K562 (cell line): ENCODE measurements at regions not wholly inside any gene's neighbourhood (a gene's known extent, or its start where the extent isn't known, plus 50 kb on each side); places are given as distances from the start of the nearest gene placed in this dataset.

Source experiments
- ATAC-seq: fragments of 200-7000 bp; cut with Tn5 transposase; 3 replicates; pipeline ENCODE4 v1.9.1; 2020; ENCODE audit warnings: moderate library complexity
- BruUV-seq: library from RNA; stranded (reverse); fragments of 400-500 nt; replicated peaks from 2 replicates; lab custom pipeline; 2021; lab: Mats Ljungman, UMichigan
- CTCF ChIA-PET: fragments of 300-600 bp; formaldehyde crosslinking; extraction: SDS; loops from one replicate; lab custom pipeline; 2021; ENCODE audit warnings: low intra/inter-chr PET ratio; lab: Yijun Ruan, JAX
- POLR2A ChIA-PET: fragments of 300-600, 350-650 bp; sonication (Branson Sonifier 250); formaldehyde crosslinking; extraction: SDS; loops from one replicate; lab custom pipeline; 2021; ENCODE audit warnings: antibody characterized with exemption, inconsistent platforms; lab: Yijun Ruan, JAX
- DNase-seq, 4 experiments: peaks; one replicate each; pipeline versions ENCODE4 v3.0.0 to v3.0.0-alpha.2; 2011 to 2018; ENCODE audit warnings: low spot score in 3 of 4, mixed read lengths in 3 of 4; ENCODE audit errors: extremely low read depth in 1 of 4
- FAIRE-seq: peaks from 2 replicates; lab custom pipeline; 2011; peaks lifted over from hg19 to GRCh38; lab: Jason Lieb, UNC
- H2AFZ ChIP-seq: 2 replicates; pipeline ENCODE4 v1.6.0; 2011; ENCODE audit warnings: low read depth, low read length, control low read depth, inconsistent platforms
- H3K27ac ChIP-seq: fragments of 200-600 bp; 3 replicates; pipeline ENCODE4 v1.8.0; 2011; ENCODE audit warnings: low read depth, mild to moderate bottlenecking, control low read depth, inconsistent platforms, low read length, moderate library complexity, mixed read lengths; ENCODE audit errors: extremely low read depth
- H3K27me3 ChIP-seq, 2 experiments: fragments of 300-600 bp in 1 of 2; 2 replicates in 1 of 2; 3 replicates in 1 of 2; pipeline versions ENCODE4 v1.6.0 to v1.8.0; 2011; ENCODE audit warnings: inconsistent platforms in 2 of 2, low read length in 2 of 2, mild to moderate bottlenecking in 1 of 2, mixed read lengths in 1 of 2, moderate library complexity in 1 of 2; ENCODE audit not compliant: control insufficient read depth in 2 of 2, insufficient read depth in 2 of 2
- H3K36me3 ChIP-seq: fragments of 300-600 bp; 3 replicates; pipeline ENCODE4 v1.8.0; 2011; ENCODE audit warnings: mild to moderate bottlenecking, low read length, inconsistent platforms; ENCODE audit not compliant: control insufficient read depth, insufficient read depth
- H3K4me1 ChIP-seq, 2 experiments: fragments of 200-600 bp in 1 of 2; replicated peaks in 1 of 2; 2 replicates in 1 of 2; 3 replicates in 1 of 2; pipeline versions ENCODE4 v1.5.1 to v1.8.0; 2011; ENCODE audit warnings: inconsistent platforms in 2 of 2, low read length in 2 of 2, mild to moderate bottlenecking in 1 of 2, mixed read lengths in 1 of 2, moderate library complexity in 1 of 2; ENCODE audit not compliant: control insufficient read depth in 2 of 2, insufficient read depth in 2 of 2
- H3K4me2 ChIP-seq: 2 replicates; pipeline ENCODE4 v1.6.1; 2011; ENCODE audit warnings: low read length, control low read depth, inconsistent platforms, mixed read lengths; ENCODE audit not compliant: insufficient read depth
- H3K4me3 ChIP-seq: fragments of 200-600 bp; sonication (generic), shearing (Covaris generic); 2 replicates; pipeline ENCODE4 v1.5.1; 2016; ENCODE audit warnings: control low read depth, inconsistent platforms
- H3K79me2 ChIP-seq: fragments of 200-600 bp; 3 replicates; pipeline ENCODE4 v1.8.0; 2011; ENCODE audit warnings: low read length, inconsistent platforms; ENCODE audit not compliant: control insufficient read depth, insufficient read depth
- H3K9ac ChIP-seq, 2 experiments: 2 replicates each; pipeline versions ENCODE4 v1.6.0 to v1.6.1; 2011; ENCODE audit warnings: low read depth in 2 of 2, low read length in 2 of 2, control low read depth in 1 of 2, inconsistent platforms in 1 of 2, mild to moderate bottlenecking in 1 of 2, mixed read lengths in 1 of 2; ENCODE audit not compliant: insufficient read depth in 1 of 2
- H3K9me1 ChIP-seq: one replicate; pipeline ENCODE4 v1.6.0; 2011; ENCODE audit warnings: inconsistent platforms, mild to moderate bottlenecking, low read length, moderate library complexity; ENCODE audit not compliant: control insufficient read depth, insufficient read depth
- H3K9me3 ChIP-seq: replicated peaks from 2 replicates; pipeline ENCODE4 v1.5.1; 2011; ENCODE audit warnings: low read depth, low read length, inconsistent platforms; ENCODE audit not compliant: control insufficient read depth, insufficient read depth
- H4K20me1 ChIP-seq: replicated peaks from 2 replicates; pipeline ENCODE4 v1.6.1; 2011; ENCODE audit warnings: low read length, inconsistent platforms, mixed read lengths; ENCODE audit not compliant: control insufficient read depth, insufficient read depth
- IRF9 ChIP-seq: fragments of 450-650 bp; IDR thresholded peaks from 2 replicates; pipeline ENCODE4 v1.6.1; 2016; ENCODE audit warnings: missing biosample characterization, missing genetic modification characterization
- POLR2A ChIP-seq: fragments of 450-650 bp; conservative IDR thresholded peaks from 2 replicates; pipeline ENCODE4 v1.6.1; 2016
- ZNF668 ChIP-seq: fragments of 250-450 bp; sonication (Bioruptor Pico); IDR thresholded peaks from 2 replicates; pipeline ENCODE4 v1.8.0; 2022; ENCODE audit warnings: mild to moderate bottlenecking, inconsistent platforms
- ZSCAN29 ChIP-seq: fragments of 450-650 bp; IDR thresholded peaks from 2 replicates; pipeline ENCODE4 v1.6.1; 2017
- WGBS: fragments of 100-300 bp; shearing (Covaris generic); methylation state at CpG from one replicate; pipeline ENCODE4 v1.1.6; 2016; ENCODE audit warnings: low coverage, mixed read lengths; ENCODE audit not compliant: insufficient coverage; ENCODE audit errors: missing lambda C conversion rate; 5-methylcytosine and 5-hydroxymethylcytosine counted together
- in situ Hi-C: fragments of 300-500 bp; cut with MboI; formaldehyde crosslinking; loops from 4 replicates; pipeline ENCODE4 v1.15.0; 2018; ENCODE audit warnings: inconsistent platforms, mixed read lengths
- intact Hi-C: fragments of 100-400 bp; cut with micrococcal nuclease; formaldehyde crosslinking; loops from 2 replicates; pipeline ENCODE4 v1.14.2; 2022

DNA sequence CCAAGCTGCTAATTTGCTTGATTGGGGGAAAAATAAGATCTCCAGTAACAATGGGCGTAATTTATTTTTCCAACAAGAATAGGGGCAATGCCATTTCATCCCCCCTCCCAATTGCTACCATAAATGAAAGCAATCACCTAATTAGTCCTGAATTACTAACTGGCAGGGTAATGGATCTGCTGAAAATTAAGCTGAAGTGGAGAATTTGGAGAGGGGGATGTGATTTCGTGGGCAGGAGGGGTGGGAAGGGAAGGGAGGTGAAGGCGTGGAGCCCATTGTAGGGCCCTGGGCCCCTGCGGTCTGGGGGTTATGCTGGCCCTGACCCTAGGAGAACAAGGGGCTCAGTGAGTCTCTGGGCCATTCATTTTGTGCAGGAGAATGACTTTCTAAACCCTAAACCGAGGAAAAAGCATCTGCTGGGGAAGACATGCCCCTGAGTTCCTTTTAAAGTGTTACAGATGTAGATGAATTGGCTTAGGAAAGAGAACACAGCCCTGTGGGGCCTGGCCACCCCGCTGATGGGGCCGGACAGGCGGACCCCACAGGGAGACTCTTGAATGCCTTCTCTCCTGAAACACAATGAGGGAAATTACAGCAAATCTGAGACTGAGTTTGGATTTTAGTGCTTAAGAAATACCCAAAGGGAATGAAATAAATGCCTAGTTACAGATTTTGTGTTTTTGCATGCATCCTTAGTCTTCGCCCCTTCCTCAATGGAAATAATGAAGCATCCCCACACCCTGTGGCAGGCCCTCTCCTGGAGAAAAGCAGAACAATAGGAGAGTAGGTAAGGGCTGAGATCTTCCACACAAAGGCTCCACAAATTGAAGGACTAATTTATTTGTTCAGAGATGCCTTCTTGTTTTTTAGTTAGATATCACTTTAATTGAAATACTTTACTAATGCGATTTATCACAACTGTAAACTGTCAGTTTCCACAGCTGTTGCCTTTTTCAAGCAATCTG lies 143.2 kb downstream of the PSAT1 start (continued):
- no peak for TF ChIP-seq IRF9 (tag)

- Histone ChIP-seq H3K9me1 (no peaks in the 10 kb centered on the region), H3K36me3 (no peaks in the 10 kb centered on the region), H3K4me1 (no peaks in the 10 kb centered on the region), H2AFZ (no peak overlapping the region), H3K4me2 (no peak overlapping the region), H3K79me2 (no peaks in the 10 kb centered on the region), H3K9me3 (no peaks in the 10 kb centered on the region), H3K4me3 (no peak overlapping the region), H3K9ac (no peak overlapping the region), H4K20me1 (no peaks in the 10 kb centered on the region), H3K27ac (no peak overlapping the region), H3K27me3 (no peaks in the 10 kb centered on the region)
- CTCF ChIA-PET, result no interaction called here
- in situ Hi-C loops (no loop called here), intact Hi-C loops (no loop called here)
- 0% methylated on average over 2 of the region's 2 CpGs for WGBS
- DNase-seq (no peak), ATAC-seq (no peak), FAIRE-seq (no peak)
- no peak for TF ChIP-seq POLR2A
- TF ChIP-seq ZSCAN29, result no peak
- TF ChIP-seq ZNF668 (CRISPR knock-in tag), result no peak
- POLR2A ChIA-PET, result no interaction called here
- BruUV-seq, result no TSS peak
Observed at GRCh38 chr9:78441396-78441795, 144.5 kb downstream of the PSAT1 start.
